ENCODE measurements at regions not wholly inside any gene's neighbourhood (a gene's known extent, or its start where the extent isn't known, plus 50 kb on each side); places are given as distances from the start of the nearest gene placed in this dataset.
"Not testable (repeated sequence)": the region's sequence is repeated elsewhere in the genome, so short reads cannot be mapped to it uniquely, and the experiment has no call there.

- no peak for DNase-seq (ENCODE audit: low read depth, low spot score)
Measured at GRCh38 chr2:16206191-16206944, 266.0 kb downstream of the MYCN start.

GRCh38 chr2:16205631-16206030 is 265.3 kb downstream of the MYCN start:
- no peak for DNase-seq (ENCODE audit: low read depth, low spot score)

- no peak for DNase-seq (ENCODE audit: low read depth, low spot score)
Measured at GRCh38 chr2:16204886-16205620, 264.7 kb downstream of the MYCN start.

GRCh38 chr2:16204251-16204650 is 263.9 kb downstream of the MYCN start:
- no peak for DNase-seq (ENCODE audit: low read depth, low spot score)

- no peak for DNase-seq (ENCODE audit: low read depth, low spot score)
Measured at GRCh38 chr2:16203691-16204090, 263.3 kb downstream of the MYCN start.

GRCh38 chr2:16203069-16203468 is 262.7 kb downstream of the MYCN start:
- no peak for DNase-seq (ENCODE audit: low read depth, low spot score)

- DNase-seq (ENCODE audit: low read depth, low spot score), result no peak
Measured at GRCh38 chr2:16202266-16203020, 262.1 kb downstream of the MYCN start.

- DNase-seq (ENCODE audit: low read depth, low spot score), result no peak
Measured at GRCh38 chr2:16201848-16202247, 261.5 kb downstream of the MYCN start.

- DNase-seq (ENCODE audit: low read depth, low spot score), result no peak
Measured at GRCh38 chr2:16200554-16201193, 260.3 kb downstream of the MYCN start.

- DNase-seq (ENCODE audit: low read depth, low spot score), result no peak
Measured at GRCh38 chr2:16199882-16200553, 259.7 kb downstream of the MYCN start.

- not testable (repeated sequence) for DNase-seq (ENCODE audit: low read depth, low spot score)
Measured at GRCh38 chr2:16199241-16199640, 258.9 kb downstream of the MYCN start.

GRCh38 chr2:16198166-16198912 is 258.0 kb downstream of the MYCN start:
- DNase-seq (ENCODE audit: low read depth, low spot score), result no peak

- DNase-seq (ENCODE audit: low read depth, low spot score), result no peak
Measured at GRCh38 chr2:16197504-16198147, 257.3 kb downstream of the MYCN start.

- no peak for DNase-seq (ENCODE audit: low read depth, low spot score)
Measured at GRCh38 chr2:16196687-16197503, 256.5 kb downstream of the MYCN start.

GRCh38 chr2:16195681-16196070 is 255.3 kb downstream of the MYCN start:
- no peak for DNase-seq (ENCODE audit: low read depth, low spot score)

GRCh38 chr2:16194931-16195680 is 254.8 kb downstream of the MYCN start:
- no peak for DNase-seq (ENCODE audit: low read depth, low spot score)

- no peak for DNase-seq (ENCODE audit: low read depth, low spot score)
Measured at GRCh38 chr2:16194530-16194929, 254.2 kb downstream of the MYCN start.

- no peak for DNase-seq (ENCODE audit: low read depth, low spot score)
Measured at GRCh38 chr2:16194096-16194390, 253.7 kb downstream of the MYCN start.

Measured in activated CD4-positive, CD25-positive, alpha-beta regulatory T cell treated with anti-CD3 and anti-CD28 coated beads, Interleukin-2, amount 50 U/mL, for 16 hours (primary cell).